SK-N-MC (cell line): ENCODE measurements at regions not wholly inside any gene's neighbourhood (a gene's known extent, or its start where the extent isn't known, plus 50 kb on each side); places are given as distances from the start of the nearest gene placed in this dataset.

Experiments
- EZH2 ChIP-seq: fragments of 200-600 bp; sonication (generic); IDR thresholded peaks from one replicate; pipeline ENCODE4 v1.6.1; 2017; ENCODE audit warnings: antibody characterized with exemption
- POLR2AphosphoS5 ChIP-seq: IDR thresholded peaks from 2 replicates; pipeline ENCODE4 v1.6.1; 2012; ENCODE audit warnings: mild to moderate bottlenecking, low read depth, low read length, borderline replicate concordance

DNA sequence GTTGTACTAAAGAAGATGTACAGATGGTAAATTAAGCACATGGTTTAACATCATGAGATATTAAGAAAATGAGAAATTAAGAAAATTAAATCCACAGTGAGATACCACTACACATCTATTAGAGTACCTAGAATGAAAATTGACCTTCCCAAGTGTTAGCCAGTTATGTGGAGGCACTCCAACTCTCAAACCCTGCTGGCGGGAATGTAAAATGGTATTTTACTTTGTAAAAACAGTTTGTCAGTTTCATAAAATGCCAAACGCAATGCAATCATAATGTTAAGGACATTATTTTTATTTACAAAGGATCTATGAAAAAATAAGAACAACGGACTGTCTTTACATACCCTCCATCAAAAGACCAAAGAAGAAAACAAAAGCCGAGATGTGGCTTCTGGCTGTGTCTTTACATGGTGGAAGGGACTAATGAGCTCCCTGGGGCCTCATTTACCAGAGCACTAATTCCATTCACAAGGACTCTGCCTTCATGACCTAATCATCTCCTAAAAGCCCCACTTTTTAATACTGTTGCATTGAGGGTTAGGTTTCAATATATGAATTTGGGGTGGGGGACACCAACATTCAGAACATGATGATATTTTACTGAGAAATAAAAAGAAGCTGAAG is 1178.7 kb downstream of the AACS start:
- TF ChIP-seq EZH2 (no peak), POLR2AphosphoS5 (no peak)
